Activated naive CD4-positive, alpha-beta T cell treated with anti-CD3 and anti-CD28 coated beads, Interleukin-2, amount 50 U/mL, for 24 hours (primary cell): ENCODE measurements at regions not wholly inside any gene's neighbourhood (a gene's known extent, or its start where the extent isn't known, plus 50 kb on each side); places are given as distances from the start of the nearest gene placed in this dataset.

Experiments
- H3K27ac Mint-ChIP-seq: one replicate; pipeline ENCODE4 v1.8.0; 2021; ENCODE audit warnings: mild to moderate bottlenecking, mixed read lengths
- H3K27me3 Mint-ChIP-seq: one replicate; pipeline ENCODE4 v1.8.0; 2021; ENCODE audit warnings: mixed read lengths
- H3K36me3 Mint-ChIP-seq: one replicate; pipeline ENCODE4 v1.8.0; 2021; ENCODE audit warnings: mixed read lengths
- H3K4me1 Mint-ChIP-seq: one replicate; pipeline ENCODE4 v1.8.0; 2021; ENCODE audit warnings: mixed read lengths
- H3K4me3 Mint-ChIP-seq: one replicate; pipeline ENCODE4 v1.8.0; 2021; ENCODE audit warnings: mild to moderate bottlenecking, mixed read lengths
- H3K9me3 Mint-ChIP-seq: one replicate; pipeline ENCODE4 v1.8.0; 2021; ENCODE audit warnings: mixed read lengths

DNA sequence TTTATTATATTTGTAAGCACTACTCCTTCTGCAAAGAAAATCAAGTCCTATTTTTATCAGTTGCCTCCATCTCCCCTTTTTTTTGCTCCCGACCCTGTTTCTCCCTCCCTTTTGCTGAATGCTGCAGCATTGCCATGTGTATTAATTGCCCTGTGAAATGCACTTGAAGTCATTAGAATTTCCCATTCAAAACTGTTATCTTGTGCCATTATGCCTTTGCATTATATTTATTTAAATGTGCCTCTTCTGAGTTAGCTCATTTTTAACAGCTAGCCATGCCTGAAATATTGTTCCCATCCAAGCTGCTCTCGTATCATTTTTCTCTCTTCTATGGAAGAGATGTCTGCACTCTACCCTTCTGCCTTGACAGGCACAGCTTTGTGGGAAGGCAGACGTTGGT, 404.0 kb upstream of the PLXNA2 start:
- H3K4me3 Mint-ChIP-seq = no peak overlapping the region
- no peaks in the 10 kb centered on the region for H3K4me1 Mint-ChIP-seq
- peaks cover 9% of the 10 kb centered on the region for H3K27me3 Mint-ChIP-seq
- H3K27ac Mint-ChIP-seq = no peak overlapping the region
- H3K36me3 Mint-ChIP-seq = no peaks in the 10 kb centered on the region
- H3K9me3 Mint-ChIP-seq = no peaks in the 10 kb centered on the region

DNA sequence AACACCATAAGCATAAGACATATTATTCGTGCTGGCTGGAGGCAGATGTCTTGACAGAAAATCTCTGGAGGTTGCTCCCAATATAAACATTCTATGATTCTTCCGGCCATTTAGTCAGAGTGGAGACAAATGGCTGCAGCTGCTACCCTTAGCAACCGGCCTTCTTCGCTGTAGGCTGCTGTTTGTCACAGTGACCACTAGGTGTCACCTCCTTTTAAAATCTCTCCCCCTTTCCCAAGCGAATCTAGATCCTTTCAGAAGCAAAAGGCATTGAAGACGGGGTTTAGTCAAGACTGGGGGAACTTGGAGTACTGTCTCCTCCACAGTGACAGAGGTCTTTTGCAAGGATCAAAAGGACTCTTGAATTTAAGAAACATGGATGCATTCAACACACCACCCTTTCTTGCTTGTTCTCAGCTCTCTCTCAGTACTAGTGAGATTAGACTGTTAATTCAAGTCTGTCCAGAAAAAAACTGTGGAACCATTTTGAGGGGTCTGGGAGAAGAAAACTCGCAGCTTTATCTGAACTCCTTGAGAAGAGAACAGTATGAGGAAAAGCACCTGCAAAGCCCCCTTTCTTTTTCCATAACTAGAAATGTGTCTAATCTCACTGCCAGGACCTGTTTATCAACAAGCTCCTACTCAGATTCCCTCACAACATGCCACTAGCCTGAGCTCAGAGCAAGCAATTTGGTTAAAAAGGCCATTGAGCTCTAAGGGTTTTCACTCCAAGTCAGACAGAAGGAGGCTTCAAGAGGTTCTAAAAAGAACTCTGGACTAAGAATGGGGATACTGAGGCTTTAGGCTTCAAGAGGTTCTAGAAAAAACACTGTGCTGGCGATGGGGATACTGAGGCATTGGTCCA, 408.3 kb upstream of the PLXNA2 start:
- Mint-ChIP-seq H3K4me1 (no peaks in the 10 kb centered on the region), H3K9me3 (no peaks in the 10 kb centered on the region), H3K27ac (no peak overlapping the region), H3K4me3 (no peak overlapping the region), H3K27me3 (peaks cover 16% of the 10 kb centered on the region), H3K36me3 (no peaks in the 10 kb centered on the region)

DNA sequence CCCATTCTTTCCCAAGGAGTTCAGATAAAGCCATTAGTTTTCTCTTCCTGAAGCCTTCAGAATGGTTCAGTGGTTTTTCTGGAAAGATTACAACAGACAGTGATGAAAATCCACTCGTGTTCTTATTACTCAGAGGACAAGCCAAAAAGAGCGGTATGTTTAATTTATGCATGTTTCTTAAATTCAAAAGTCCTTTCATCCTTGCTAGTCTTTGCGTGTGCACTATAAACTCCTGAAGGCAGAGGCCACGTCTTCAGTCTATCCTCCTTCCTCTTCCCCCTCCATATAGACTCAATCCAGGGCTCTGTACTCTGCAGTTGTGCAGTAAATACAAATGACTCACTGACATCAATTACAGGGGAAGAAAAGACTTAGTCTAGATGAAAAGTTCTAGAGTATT, 409.2 kb upstream of the PLXNA2 start:
- no peak overlapping the region for H3K4me3 Mint-ChIP-seq
- no peak overlapping the region for H3K27ac Mint-ChIP-seq
- peaks cover 12% of the 10 kb centered on the region for H3K27me3 Mint-ChIP-seq
- no peaks in the 10 kb centered on the region for H3K9me3 Mint-ChIP-seq
- no peaks in the 10 kb centered on the region for H3K4me1 Mint-ChIP-seq
- no peaks in the 10 kb centered on the region for H3K36me3 Mint-ChIP-seq

DNA sequence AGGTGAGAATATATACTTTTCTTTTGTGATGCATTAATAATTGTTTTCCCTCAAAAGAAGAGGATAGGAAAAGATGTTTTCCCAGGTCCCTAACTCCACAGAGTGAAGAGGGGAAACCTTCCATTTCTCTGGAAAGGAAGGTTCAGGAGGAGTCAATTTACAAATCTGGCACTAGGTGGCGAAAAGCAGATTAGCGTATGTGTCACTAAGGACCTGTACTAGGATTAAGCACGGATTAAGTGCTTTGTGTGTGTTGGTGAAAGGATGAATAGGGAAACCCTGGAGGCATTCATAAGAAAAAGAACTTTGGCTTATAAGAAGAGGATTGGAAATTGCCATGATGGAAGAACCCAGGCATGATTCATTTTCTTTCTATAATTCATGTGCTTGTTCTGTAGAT, 410.1 kb upstream of the PLXNA2 start:
- no peaks in the 10 kb centered on the region for H3K4me1 Mint-ChIP-seq

DNA sequence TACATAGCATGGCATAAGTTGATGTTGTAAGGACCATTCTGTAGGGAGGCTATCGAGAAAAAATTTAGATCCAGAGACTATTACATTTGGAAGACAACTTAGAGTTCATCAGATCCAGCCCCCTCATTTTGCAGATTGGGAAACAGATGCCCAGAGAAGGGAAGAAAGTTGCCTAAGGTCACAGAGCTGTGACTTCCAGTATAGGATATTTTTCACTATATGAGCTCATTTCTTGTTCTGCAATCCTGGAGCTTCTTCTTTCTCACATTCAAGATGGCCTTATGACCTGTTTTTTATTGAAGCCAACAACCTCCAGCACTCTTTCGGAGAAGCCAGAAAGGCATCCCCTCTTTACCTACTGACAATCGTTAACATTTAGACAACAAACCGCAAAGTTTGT, 421.8 kb upstream of the PLXNA2 start:
- H3K27me3 Mint-ChIP-seq = no peaks in the 10 kb centered on the region
- H3K9me3 Mint-ChIP-seq = no peaks in the 10 kb centered on the region
- no peak overlapping the region for H3K27ac Mint-ChIP-seq
- H3K4me3 Mint-ChIP-seq = no peak overlapping the region
- no peaks in the 10 kb centered on the region for H3K36me3 Mint-ChIP-seq
- H3K4me1 Mint-ChIP-seq = no peaks in the 10 kb centered on the region

More for the DNA sequence above, 410.1 kb upstream of the PLXNA2 start:
- H3K36me3 Mint-ChIP-seq = no peaks in the 10 kb centered on the region
- no peak overlapping the region for H3K27ac Mint-ChIP-seq
- H3K27me3 Mint-ChIP-seq = peaks cover 12% of the 10 kb centered on the region
- no peaks in the 10 kb centered on the region for H3K9me3 Mint-ChIP-seq
- no peak overlapping the region for H3K4me3 Mint-ChIP-seq

DNA sequence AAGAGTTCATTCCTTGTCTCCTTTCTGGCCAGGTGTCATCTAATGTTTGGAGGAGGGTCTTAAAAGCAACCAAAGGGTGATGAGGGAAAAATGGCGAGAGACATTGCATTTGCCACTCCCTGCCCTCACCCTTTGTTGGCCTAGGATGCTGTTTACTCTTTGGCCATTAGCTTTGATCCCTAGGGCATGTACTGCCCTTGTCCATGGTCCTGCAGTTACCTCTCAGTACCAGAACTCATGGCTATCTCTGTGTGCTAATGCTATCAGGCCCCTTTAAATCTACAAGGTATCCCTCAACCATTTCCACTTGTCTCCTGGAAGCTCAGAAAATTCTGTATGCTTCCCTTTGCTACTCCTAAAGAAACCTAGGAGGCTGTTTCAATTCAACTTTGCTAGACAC, 424.8 kb upstream of the PLXNA2 start:
- Mint-ChIP-seq H3K27ac (no peak overlapping the region), H3K27me3 (no peaks in the 10 kb centered on the region), H3K4me1 (no peaks in the 10 kb centered on the region), H3K4me3 (no peak overlapping the region), H3K36me3 (no peaks in the 10 kb centered on the region), H3K9me3 (no peaks in the 10 kb centered on the region)

DNA sequence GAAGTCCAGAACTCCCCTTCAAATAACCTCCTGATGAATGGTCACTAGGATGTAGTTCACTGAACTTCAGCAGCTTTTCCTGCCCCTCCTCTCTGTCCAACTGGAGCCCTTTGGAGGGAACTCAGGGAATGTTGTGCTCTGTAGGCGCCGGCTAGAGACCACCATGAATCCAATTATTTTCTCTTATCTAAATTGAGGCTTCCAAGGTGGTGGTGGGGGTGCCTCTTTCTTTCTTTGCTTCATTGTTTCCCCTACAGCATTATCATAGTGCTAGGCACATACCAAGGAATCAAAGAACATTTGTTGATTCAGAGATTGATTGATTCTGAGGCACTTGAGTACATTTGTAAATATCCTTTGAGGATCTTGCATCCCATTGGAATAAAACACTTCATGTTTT, 426.6 kb upstream of the PLXNA2 start:
- Mint-ChIP-seq H3K36me3 (no peaks in the 10 kb centered on the region), H3K27me3 (no peaks in the 10 kb centered on the region), H3K4me3 (no peak overlapping the region), H3K4me1 (no peaks in the 10 kb centered on the region), H3K9me3 (no peaks in the 10 kb centered on the region), H3K27ac (no peak overlapping the region)

DNA sequence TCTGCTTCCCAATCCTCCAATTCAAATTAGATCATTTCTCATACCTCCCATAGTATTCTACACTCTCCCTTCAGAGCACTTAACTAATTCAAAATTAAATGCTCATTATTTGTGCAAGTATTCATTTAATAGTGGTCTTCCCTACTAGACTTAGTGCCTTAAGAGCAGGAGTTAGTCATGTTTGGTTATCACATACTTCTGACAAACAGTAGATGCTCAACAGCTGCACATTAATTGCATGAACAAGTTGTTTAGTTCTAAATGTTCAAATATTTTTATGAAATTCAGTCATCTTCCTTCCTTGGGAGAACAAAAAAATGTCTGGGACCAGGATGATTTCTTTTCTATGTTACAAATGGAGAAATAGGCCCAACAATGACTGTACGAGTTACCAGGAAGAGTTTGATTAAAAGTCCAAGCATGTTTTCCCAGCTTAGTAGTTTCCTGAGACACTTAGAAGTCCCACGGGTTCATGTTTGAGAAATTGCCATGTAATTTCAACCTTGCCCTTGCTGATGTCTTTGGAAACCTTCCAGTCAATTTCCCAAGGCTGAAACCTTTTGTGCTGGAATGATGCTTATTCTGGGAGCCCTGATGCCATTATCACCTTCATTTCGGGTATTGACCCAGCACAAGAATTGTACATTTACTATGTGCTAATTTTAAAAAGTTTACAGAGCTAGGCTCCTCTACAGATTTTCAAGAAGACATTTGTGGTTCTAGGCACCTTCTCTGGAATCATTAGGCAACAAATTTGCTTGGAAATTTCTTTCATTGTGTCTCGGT, 437.9 kb upstream of the PLXNA2 start:
- Mint-ChIP-seq H3K4me1 (no peaks in the 10 kb centered on the region), H3K36me3 (no peaks in the 10 kb centered on the region), H3K9me3 (peaks cover 10% of the 10 kb centered on the region), H3K27me3 (peaks cover 7% of the 10 kb centered on the region), H3K4me3 (no peak overlapping the region), H3K27ac (no peak overlapping the region)

DNA sequence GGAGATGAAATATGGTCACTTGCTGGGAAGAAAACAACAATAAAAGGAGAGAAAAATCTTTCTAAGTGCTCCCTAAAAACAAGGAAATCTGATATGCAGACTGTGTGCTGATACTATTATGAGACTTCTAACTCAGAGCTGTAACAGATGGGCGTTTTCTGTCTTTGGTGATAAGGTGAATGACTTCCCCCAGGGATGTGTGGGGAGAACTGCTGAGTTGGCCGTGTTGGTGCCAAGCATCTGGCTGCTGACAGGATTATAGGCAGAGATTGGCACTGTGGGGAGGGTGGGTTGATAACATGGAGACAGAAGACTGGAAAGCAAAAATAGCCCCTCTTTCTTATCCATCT, 438.5 kb upstream of the PLXNA2 start:
- no peaks in the 10 kb centered on the region for H3K4me1 Mint-ChIP-seq
- no peak overlapping the region for H3K4me3 Mint-ChIP-seq
- H3K9me3 Mint-ChIP-seq = peaks cover 10% of the 10 kb centered on the region
- H3K27ac Mint-ChIP-seq = no peak overlapping the region
- H3K27me3 Mint-ChIP-seq = peaks cover 7% of the 10 kb centered on the region
- H3K36me3 Mint-ChIP-seq = no peaks in the 10 kb centered on the region

DNA sequence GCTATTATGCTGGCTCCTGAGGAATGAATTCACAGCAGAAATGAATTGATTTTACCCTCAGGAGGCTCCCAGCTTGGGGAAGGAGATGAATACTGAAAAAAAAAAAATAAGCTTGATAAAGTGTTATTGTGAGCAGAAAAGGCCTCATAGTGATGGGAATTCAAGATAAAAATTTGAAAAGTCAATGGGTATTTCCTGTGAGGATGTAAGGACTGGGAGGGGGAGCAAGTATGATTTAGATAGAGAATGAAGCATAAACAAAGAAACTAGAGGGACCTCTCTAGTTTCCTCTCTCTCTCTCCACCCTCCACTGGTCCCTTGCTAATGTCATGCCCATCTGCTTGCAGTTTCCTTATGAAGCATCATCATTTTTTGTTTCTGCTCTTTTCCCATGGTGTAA, 439.0 kb upstream of the PLXNA2 start:
- H3K9me3 Mint-ChIP-seq = peaks cover 11% of the 10 kb centered on the region
- H3K4me1 Mint-ChIP-seq = no peaks in the 10 kb centered on the region
- H3K27ac Mint-ChIP-seq = no peak overlapping the region
- peaks cover 8% of the 10 kb centered on the region for H3K27me3 Mint-ChIP-seq
- H3K36me3 Mint-ChIP-seq = no peaks in the 10 kb centered on the region
- H3K4me3 Mint-ChIP-seq = no peak overlapping the region

DNA sequence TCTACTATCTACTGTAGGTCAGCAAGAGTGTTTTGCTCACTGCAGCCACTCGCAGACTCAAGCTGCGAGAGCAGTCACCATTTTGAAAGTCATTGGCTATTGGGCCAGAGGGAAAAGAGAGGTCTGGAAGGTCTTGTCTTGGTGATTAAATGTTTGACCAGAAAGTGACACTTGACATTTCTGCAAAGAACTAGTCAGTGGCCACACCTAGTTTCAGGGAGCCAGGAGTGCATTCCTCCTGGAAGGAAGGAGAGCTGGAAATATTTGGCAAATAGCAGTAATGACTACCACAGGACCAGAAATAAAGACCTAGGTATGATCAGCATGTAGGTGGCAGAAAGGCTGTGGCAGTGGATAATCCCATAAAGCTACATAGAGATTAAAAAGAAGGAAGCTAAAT, 440.0 kb upstream of the PLXNA2 start:
- Mint-ChIP-seq H3K36me3 (no peaks in the 10 kb centered on the region), H3K4me1 (no peaks in the 10 kb centered on the region), H3K27me3 (peaks cover 7% of the 10 kb centered on the region), H3K27ac (no peak overlapping the region), H3K4me3 (no peak overlapping the region), H3K9me3 (peaks cover 14% of the 10 kb centered on the region)

DNA sequence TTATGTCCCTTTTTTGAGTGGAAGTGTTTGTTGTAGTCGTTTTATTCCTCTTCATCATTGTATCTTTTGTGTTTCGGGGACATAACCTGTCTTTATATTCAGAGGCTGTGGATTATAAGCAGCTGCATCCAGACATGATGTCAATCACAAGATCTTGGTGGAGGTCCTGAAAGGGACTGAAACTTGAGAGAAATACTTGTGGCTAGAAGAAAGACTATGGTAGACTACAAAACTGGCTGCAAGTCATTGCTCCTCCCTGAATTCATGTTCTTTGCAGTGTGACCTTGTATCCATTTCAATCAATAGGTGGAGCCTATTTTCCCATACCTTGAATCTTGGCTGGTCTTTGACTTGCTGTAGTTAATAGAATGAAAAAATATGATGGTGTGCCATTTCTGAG, 442.4 kb upstream of the PLXNA2 start:
- Mint-ChIP-seq H3K36me3 (no peaks in the 10 kb centered on the region), H3K27ac (no peak overlapping the region), H3K4me1 (no peaks in the 10 kb centered on the region), H3K4me3 (no peak overlapping the region), H3K9me3 (peaks cover 18% of the 10 kb centered on the region), H3K27me3 (peaks cover 11% of the 10 kb centered on the region)

DNA sequence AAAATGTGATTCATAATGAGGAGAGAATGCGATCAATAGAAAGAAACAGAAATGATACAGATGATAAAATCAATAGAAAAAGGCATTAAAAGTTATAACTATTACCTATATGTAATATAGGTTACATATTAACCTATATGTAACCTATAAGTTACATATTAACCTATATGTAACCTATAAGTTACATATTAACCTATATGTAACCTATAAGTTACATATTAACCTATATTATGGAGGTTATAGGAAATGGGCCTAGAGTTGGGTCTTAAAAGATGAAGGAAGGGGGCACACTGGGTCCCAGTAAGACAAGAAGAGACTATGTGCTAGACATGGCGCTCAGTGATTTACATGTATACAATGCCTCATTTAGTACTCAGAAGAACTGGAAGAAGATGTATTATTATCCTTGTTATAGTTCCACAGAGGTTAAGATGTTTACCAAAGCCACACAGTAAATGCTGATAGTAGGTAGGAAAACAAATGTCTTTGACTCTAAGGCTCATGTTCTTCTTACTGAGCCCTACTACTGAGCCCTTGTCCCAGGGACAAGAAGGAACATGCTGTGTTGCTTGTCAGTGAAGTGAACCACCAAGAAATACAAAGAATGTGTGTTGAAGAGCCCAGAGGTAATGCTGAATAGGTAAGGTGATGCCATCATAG, 444.6 kb upstream of the PLXNA2 start:
- Mint-ChIP-seq H3K9me3 (peaks cover 14% of the 10 kb centered on the region), H3K4me1 (no peaks in the 10 kb centered on the region), H3K36me3 (no peaks in the 10 kb centered on the region), H3K4me3 (no peak overlapping the region), H3K27ac (no peak overlapping the region), H3K27me3 (peaks cover 11% of the 10 kb centered on the region)

DNA sequence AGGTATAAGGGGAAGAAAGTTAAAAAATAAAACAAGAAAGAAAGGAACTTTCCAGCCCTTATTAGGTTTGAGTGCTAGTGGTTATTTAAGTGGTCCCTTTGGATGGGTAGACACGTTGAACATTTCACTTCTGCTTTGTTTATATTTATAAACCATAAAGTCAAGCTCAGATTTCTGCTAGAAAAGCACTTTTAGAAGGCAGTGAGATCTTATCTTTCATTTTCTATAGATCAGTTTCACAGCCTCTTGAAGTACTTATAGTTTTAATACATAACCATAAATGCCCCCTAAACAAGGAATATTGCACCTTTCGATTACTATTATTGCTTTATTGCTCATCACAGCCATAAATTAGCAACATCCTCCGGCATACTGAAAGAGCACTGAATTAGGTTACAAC, 446.8 kb upstream of the PLXNA2 start:
- Mint-ChIP-seq H3K27ac (no peak overlapping the region), H3K4me3 (no peak overlapping the region), H3K27me3 (peaks cover 9% of the 10 kb centered on the region), H3K4me1 (no peaks in the 10 kb centered on the region), H3K36me3 (no peaks in the 10 kb centered on the region), H3K9me3 (peaks cover 9% of the 10 kb centered on the region)

DNA sequence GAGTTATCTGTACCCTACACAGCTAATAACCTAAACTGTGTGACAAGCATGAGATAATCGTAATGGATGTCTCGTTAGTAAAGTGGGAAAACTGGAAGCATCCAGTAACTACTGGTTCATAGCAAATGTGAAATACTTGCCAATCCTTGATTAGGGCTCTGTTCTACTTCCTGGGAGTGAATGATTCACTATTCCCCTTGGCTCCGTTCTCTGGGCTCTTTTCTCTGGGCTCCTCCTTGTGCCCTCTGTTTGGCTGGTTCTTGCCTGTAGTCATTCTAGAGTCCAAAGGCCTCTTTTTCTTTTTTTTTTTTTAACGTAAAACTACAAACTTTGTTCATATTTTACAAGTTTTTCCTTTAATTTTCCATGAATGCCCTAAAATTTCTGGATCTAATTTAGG, 465.8 kb upstream of the PLXNA2 start:
- H3K27ac Mint-ChIP-seq = no peak overlapping the region
- H3K36me3 Mint-ChIP-seq = no peaks in the 10 kb centered on the region
- no peaks in the 10 kb centered on the region for H3K27me3 Mint-ChIP-seq
- H3K4me3 Mint-ChIP-seq = no peak overlapping the region
- H3K4me1 Mint-ChIP-seq = no peaks in the 10 kb centered on the region
- peaks cover 6% of the 10 kb centered on the region for H3K9me3 Mint-ChIP-seq

DNA sequence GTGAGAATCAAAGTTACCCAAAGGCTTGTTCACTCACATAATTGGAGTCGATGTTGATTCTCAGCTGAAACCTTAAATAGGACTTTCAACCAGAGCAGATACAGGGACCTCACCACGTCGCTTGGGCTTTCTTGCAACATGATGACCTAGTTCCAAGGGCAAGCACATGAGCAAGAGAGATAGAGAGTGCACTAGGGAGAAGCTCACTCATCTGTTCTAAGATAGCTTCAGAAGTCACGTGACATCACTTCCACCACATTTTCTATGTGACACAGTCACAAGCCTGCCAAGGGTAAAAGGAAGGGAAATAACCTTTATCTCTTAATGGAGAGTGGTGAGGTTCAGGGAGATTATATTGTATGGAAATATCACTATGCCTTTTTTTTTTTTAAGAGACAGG, 470.1 kb upstream of the PLXNA2 start:
- Mint-ChIP-seq H3K27ac (no peak overlapping the region), H3K36me3 (no peaks in the 10 kb centered on the region)

More for the DNA sequence above, 470.1 kb upstream of the PLXNA2 start:
- H3K9me3 Mint-ChIP-seq = peaks cover 6% of the 10 kb centered on the region
- no peaks in the 10 kb centered on the region for H3K4me1 Mint-ChIP-seq
- H3K27me3 Mint-ChIP-seq = no peaks in the 10 kb centered on the region
- H3K4me3 Mint-ChIP-seq = no peak overlapping the region
